Liver (tissue), 3 donors: ENCODE measurements at regions not wholly inside any gene's neighbourhood (a gene's known extent, or its start where the extent isn't known, plus 50 kb on each side); places are given as distances from the start of the nearest gene placed in this dataset.

Experiments used
- CTCF ChIP-seq: fragments of 150-350 bp; IDR thresholded peaks from 2 replicates; pipeline ENCODE4 v1.5.1; 2017; ENCODE audit warnings: improper control_type of control experiment, low read depth, low read length; ENCODE audit not compliant: missing input control
- EGR1 ChIP-seq, 2 donors: IDR thresholded peaks; 2 replicates each; pipeline ENCODE4 v1.6.1; 2016 to 2018; ENCODE audit warnings: antibody characterized with exemption in 2 of 2, low read depth in 2 of 2
- GABPA ChIP-seq, 2 donors: IDR thresholded peaks in 1 of 2; conservative IDR thresholded peaks in 1 of 2; 2 replicates each; pipeline ENCODE4 v1.6.1; 2016; ENCODE audit warnings: antibody characterized with exemption in 2 of 2, mild to moderate bottlenecking in 1 of 2, moderate library complexity in 1 of 2
- HNF4A ChIP-seq, 2 donors: conservative IDR thresholded peaks; 2 replicates each; pipeline ENCODE4 v1.6.1; 2016; ENCODE audit warnings: antibody characterized with exemption in 2 of 2, mild to moderate bottlenecking in 2 of 2
- HNF4G ChIP-seq: IDR thresholded peaks from 2 replicates; pipeline ENCODE4 v1.6.1; 2016; ENCODE audit warnings: antibody characterized with exemption
- JUND ChIP-seq, 2 donors: IDR thresholded peaks; 2 replicates each; pipeline ENCODE4 v1.6.1; 2016; ENCODE audit warnings: antibody characterized with exemption in 2 of 2
- RAD21 ChIP-seq, 2 donors: IDR thresholded peaks; 2 replicates each; pipeline ENCODE4 v1.6.1; 2016; ENCODE audit warnings: antibody characterized with exemption in 2 of 2, mild to moderate bottlenecking in 2 of 2
- REST ChIP-seq: IDR thresholded peaks from 2 replicates; pipeline ENCODE4 v1.6.1; 2016; ENCODE audit warnings: antibody characterized with exemption, mild to moderate bottlenecking
- SP1 ChIP-seq: IDR thresholded peaks from 2 replicates; pipeline ENCODE4 v1.6.1; 2018; ENCODE audit warnings: antibody characterized with exemption, mild to moderate bottlenecking
- TAF1 ChIP-seq: conservative IDR thresholded peaks from 2 replicates; pipeline ENCODE4 v1.6.1; 2016; ENCODE audit warnings: antibody characterized with exemption, mild to moderate bottlenecking
- TF ChIP-seq, protein P1 (sequence below): IDR thresholded peaks from 2 replicates; pipeline ENCODE4 v1.6.1; 2016; ENCODE audit warnings: antibody characterized with exemption
- TF ChIP-seq, protein P2 (sequence below): IDR thresholded peaks from 2 replicates; pipeline ENCODE4 v1.6.1; 2016; ENCODE audit warnings: antibody characterized with exemption
- TF ChIP-seq, protein P3 (sequence below): IDR thresholded peaks from 2 replicates; pipeline ENCODE4 v1.6.1; 2016; ENCODE audit warnings: antibody characterized with exemption
- donor health status: healthy.
- donor health status: healthy.

GRCh38 chr3:150300852-150301517, 107.1 kb upstream of the TSC22D2 start:
- TF ChIP-seq CTCF = no peak
- no peak for TF ChIP-seq RAD21 (IDR thresholded peaks at IDR 0.05)
- TF ChIP-seq, protein P1, sequence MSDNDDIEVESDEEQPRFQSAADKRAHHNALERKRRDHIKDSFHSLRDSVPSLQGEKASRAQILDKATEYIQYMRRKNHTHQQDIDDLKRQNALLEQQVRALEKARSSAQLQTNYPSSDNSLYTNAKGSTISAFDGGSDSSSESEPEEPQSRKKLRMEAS = no peak
- TF ChIP-seq, protein P2, sequence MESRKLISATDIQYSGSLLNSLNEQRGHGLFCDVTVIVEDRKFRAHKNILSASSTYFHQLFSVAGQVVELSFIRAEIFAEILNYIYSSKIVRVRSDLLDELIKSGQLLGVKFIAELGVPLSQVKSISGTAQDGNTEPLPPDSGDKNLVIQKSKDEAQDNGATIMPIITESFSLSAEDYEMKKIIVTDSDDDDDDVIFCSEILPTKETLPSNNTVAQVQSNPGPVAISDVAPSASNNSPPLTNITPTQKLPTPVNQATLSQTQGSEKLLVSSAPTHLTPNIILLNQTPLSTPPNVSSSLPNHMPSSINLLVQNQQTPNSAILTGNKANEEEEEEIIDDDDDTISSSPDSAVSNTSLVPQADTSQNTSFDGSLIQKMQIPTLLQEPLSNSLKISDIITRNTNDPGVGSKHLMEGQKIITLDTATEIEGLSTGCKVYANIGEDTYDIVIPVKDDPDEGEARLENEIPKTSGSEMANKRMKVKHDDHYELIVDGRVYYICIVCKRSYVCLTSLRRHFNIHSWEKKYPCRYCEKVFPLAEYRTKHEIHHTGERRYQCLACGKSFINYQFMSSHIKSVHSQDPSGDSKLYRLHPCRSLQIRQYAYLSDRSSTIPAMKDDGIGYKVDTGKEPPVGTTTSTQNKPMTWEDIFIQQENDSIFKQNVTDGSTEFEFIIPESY = no peak
- TF ChIP-seq HNF4A (conservative IDR thresholded peaks at IDR 0.05) = no peak
- TF ChIP-seq HNF4G = no peak
- TF ChIP-seq GABPA (IDR thresholded peaks at IDR 0.05 in 1 of 2, conservative IDR thresholded peaks at IDR 0.05 in 1 of 2) = no peak
- no peak for TF ChIP-seq TAF1
- TF ChIP-seq EGR1 (IDR thresholded peaks at IDR 0.05; ENCODE audit: low read depth in 2 of 2) = no peak
- TF ChIP-seq SP1 = no peak
- no peak for TF ChIP-seq REST
- TF ChIP-seq, protein P3, sequence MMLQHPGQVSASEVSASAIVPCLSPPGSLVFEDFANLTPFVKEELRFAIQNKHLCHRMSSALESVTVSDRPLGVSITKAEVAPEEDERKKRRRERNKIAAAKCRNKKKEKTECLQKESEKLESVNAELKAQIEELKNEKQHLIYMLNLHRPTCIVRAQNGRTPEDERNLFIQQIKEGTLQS = no peak
- no peak for TF ChIP-seq JUND (IDR thresholded peaks at IDR 0.05)
